Ovary (tissue), 7 donors: ENCODE measurements at regions not wholly inside any gene's neighbourhood (a gene's known extent, or its start where the extent isn't known, plus 50 kb on each side); places are given as distances from the start of the nearest gene placed in this dataset.

Experiments used
- DNase-seq, 5 donors: peaks; one replicate each; pipeline ENCODE4 v3.0.0-alpha.2; 2019 to 2020
- H3K27ac ChIP-seq, 2 donors: fragments of 200-600 bp; one replicate each; pipeline versions ENCODE4 v1.5.1 to v1.8.0; 2019 to 2022
- H3K27me3 ChIP-seq: fragments of 200-600 bp; one replicate; pipeline ENCODE4 v1.8.0; 2022
- H3K36me3 ChIP-seq: fragments of 200-600 bp; sonication (generic); one replicate; pipeline ENCODE4 v1.5.1; 2019
- H3K4me1 ChIP-seq: one replicate; pipeline ENCODE4 v1.8.1; 2013; ENCODE audit warnings: mild to moderate bottlenecking, moderate library complexity; ENCODE audit not compliant: insufficient read depth
- H3K4me3 ChIP-seq: fragments of 200-600 bp; sonication (generic); one replicate; pipeline ENCODE4 v1.5.1; 2017
- H3K9me3 ChIP-seq, 2 donors: fragments of 200-600 bp in 1 of 2; sonication (generic) in 1 of 2; one replicate each; pipeline versions ENCODE4 v1.5.1 to v1.8.1; 2013 to 2019; ENCODE audit warnings: mild to moderate bottlenecking in 1 of 2, moderate library complexity in 1 of 2
- EP300 ChIP-seq: sonication (generic); formaldehyde crosslinking; IDR thresholded peaks from one replicate; pipeline ENCODE4 v1.6.1; 2017; ENCODE audit warnings: antibody characterized with exemption
- POLR2A ChIP-seq: fragments of 450-650 bp; IDR thresholded peaks from one replicate; pipeline ENCODE4 v1.6.1; 2017; ENCODE audit warnings: antibody characterized with exemption, mild to moderate bottlenecking, moderate library complexity
- WGBS, 3 donors: extraction: QIAGEN DNeasy Blood & Tissue Kit in 1 of 3; methylation state at CpG; one replicate each; pipeline versions ENCODE4 v1.1.5 to v1.1.7; 2013 to 2017; 5-methylcytosine and 5-hydroxymethylcytosine counted together
- intact Hi-C, 4 donors: fragments of 100-400 bp; cut with DNase I; formaldehyde crosslinking; loops; one replicate each; pipeline versions ENCODE4 v1.11.0 to v1.15.1; 2022 to 2023
- TF ChIP-seq, protein P1 (sequence below), 3 donors: fragments of 450-650 bp in 2 of 3; fragments of 200-600 bp in 1 of 3; IDR thresholded peaks; one replicate each; pipeline versions ENCODE4 v1.5.1 to v1.8.0; 2016 to 2022; ENCODE audit warnings: antibody characterized with exemption in 3 of 3, mild to moderate bottlenecking in 1 of 3
- donor health status: DM: no; HTN: no; CAD: no; lungs with moderate emphysema.
- donor health status: DM: no; HTN: no; CAD: no.
- donor health status: Bipolar disorder and iron deficiency.
- donor health status: DM: no; HTN: no; CAD: no.
- donor health status: DM: yes; HTN: yes; CAD: no.

- intact Hi-C loops = no loop called here
- H3K4me3 ChIP-seq = no peak overlapping the region
- H3K4me1 ChIP-seq = no peaks in the 10 kb centered on the region
- H3K36me3 ChIP-seq = no peaks in the 10 kb centered on the region
- no peak overlapping the region for H3K27ac ChIP-seq
- no peaks in the 10 kb centered on the region for H3K9me3 ChIP-seq
- DNase-seq = no peak
- H3K27me3 ChIP-seq = no peaks in the 10 kb centered on the region
- TF ChIP-seq EP300 (no peak), POLR2A (no peak)
- TF ChIP-seq, protein P1, sequence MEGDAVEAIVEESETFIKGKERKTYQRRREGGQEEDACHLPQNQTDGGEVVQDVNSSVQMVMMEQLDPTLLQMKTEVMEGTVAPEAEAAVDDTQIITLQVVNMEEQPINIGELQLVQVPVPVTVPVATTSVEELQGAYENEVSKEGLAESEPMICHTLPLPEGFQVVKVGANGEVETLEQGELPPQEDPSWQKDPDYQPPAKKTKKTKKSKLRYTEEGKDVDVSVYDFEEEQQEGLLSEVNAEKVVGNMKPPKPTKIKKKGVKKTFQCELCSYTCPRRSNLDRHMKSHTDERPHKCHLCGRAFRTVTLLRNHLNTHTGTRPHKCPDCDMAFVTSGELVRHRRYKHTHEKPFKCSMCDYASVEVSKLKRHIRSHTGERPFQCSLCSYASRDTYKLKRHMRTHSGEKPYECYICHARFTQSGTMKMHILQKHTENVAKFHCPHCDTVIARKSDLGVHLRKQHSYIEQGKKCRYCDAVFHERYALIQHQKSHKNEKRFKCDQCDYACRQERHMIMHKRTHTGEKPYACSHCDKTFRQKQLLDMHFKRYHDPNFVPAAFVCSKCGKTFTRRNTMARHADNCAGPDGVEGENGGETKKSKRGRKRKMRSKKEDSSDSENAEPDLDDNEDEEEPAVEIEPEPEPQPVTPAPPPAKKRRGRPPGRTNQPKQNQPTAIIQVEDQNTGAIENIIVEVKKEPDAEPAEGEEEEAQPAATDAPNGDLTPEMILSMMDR (IDR thresholded peaks at IDR 0.05) = no peak
- 91 to 94% (median 94%) methylated on average over 3 of the region's 3 CpGs for WGBS, 3 donors
These were observed 209.0 kb upstream of the RPS23 start for GRCh38 chr5:82487131-82487530.

DNA sequence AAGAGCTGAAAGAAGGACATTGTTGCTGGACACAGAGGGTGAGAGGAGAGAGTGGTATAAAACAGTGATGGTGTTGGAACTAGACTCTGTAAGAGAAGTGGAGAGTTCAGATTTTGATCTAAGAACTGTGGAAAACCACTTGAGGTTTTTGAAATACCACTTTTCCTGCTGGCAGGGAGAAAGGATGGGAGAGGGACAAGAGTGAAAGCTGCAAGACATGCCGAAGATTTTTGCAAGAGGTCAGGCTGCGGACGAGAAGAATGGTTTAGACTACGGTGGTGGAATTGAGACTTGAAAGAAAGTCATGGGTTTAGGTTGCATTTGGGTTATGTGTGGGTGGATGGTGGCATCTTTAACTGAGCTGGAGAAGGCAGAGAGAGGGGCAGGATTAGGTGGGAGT is 202.2 kb upstream of the RPS23 start:
- intact Hi-C loops = no loop called here
- DNase-seq = no peak
- H3K9me3 ChIP-seq = no peaks in the 10 kb centered on the region
- H3K27me3 ChIP-seq = no peaks in the 10 kb centered on the region
- no peaks in the 10 kb centered on the region for H3K36me3 ChIP-seq
- TF ChIP-seq EP300 (no peak), POLR2A (no peak)
- TF ChIP-seq, protein P1 (IDR thresholded peaks at IDR 0.05) = no peak
- 67 to 81% (median 79%) methylated on average over 4 of the region's 4 CpGs for WGBS, 3 donors
- H3K27ac ChIP-seq = no peak overlapping the region
- no peaks in the 10 kb centered on the region for H3K4me1 ChIP-seq
- no peak overlapping the region for H3K4me3 ChIP-seq

DNA sequence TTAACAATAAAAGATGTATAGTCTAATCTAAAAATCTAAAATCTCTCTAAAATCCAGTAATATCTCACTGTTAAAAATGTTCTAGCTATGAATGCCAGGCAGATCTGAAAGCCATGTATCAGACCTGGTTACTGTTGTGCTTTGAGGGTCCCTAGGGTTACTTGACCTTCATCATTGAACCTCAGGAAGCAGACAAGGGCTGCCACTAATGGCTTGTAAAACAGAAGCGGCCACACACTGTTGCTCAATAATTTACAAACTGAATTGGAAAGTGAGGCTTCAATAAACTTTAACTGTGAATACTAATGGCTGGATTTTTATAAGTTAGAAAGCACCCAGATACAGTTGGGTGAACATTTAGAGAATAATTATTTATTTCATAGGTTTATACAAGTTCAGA is 198.0 kb upstream of the RPS23 start:
- no peak for DNase-seq
- no peaks in the 10 kb centered on the region for H3K36me3 ChIP-seq
- no peaks in the 10 kb centered on the region for H3K4me1 ChIP-seq
- H3K4me3 ChIP-seq = no peak overlapping the region
- WGBS, 3 donors = 87 to 95% (median 92%) methylated on average over 1 of the region's 1 CpG
- no peaks in the 10 kb centered on the region for H3K27me3 ChIP-seq
- TF ChIP-seq, protein P1 (IDR thresholded peaks at IDR 0.05) = no peak
- no peak for TF ChIP-seq EP300
- TF ChIP-seq POLR2A = no peak
- intact Hi-C loops = no loop called here
- no peak overlapping the region for H3K27ac ChIP-seq
- H3K9me3 ChIP-seq = no peaks in the 10 kb centered on the region

DNA sequence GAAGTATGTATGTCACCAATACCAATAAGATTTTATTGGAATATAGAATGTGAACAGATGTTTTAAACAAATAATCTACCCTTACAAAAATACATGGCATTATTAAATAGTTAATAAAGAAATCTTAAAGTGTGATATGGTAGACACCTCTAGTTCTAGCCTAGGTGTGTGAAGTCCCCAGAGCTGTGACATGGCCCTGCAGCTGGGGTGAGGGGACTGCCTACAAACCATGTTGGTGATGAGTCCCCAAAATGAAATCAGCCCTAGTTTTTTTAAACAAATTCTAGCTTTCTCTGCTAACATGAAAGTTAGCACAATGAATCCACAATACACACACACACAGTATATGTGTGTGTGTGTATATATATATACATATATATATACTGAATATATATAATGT is 195.1 kb upstream of the RPS23 start:
- Histone ChIP-seq H3K36me3 (no peaks in the 10 kb centered on the region), H3K4me1 (no peaks in the 10 kb centered on the region), H3K4me3 (no peak overlapping the region), H3K27ac (no peak overlapping the region), H3K9me3 (no peaks in the 10 kb centered on the region), H3K27me3 (no peaks in the 10 kb centered on the region)
- DNase-seq = no peak
- intact Hi-C loops = no loop called here
- TF ChIP-seq, protein P1 (IDR thresholded peaks at IDR 0.05) = no peak
- no peak for TF ChIP-seq POLR2A
- TF ChIP-seq EP300 = no peak
